ENCODE measurements at regions not wholly inside any gene's neighbourhood (a gene's known extent, or its start where the extent isn't known, plus 50 kb on each side); places are given as distances from the start of the nearest gene placed in this dataset.

DNA sequence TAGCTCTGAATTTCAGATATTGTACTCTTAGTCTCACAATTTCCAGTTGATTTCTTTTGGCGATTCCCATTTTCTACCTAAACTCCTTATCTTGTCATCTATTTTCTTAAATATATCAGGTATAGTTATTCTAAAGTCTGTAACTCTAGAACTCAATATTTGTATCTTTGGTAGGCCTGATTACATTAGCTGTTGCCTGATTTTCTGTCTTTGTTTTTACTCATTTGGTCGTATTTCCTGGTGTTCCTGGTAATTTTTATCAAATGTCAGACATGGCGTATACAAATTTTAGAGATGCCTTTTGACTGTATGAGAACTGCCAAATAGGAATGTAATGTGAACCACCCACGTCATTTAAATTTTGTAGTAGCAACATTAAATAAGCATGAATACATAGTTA is 266.7 kb downstream of the ZNF536 start:
- DNase-seq: no peak

DNA sequence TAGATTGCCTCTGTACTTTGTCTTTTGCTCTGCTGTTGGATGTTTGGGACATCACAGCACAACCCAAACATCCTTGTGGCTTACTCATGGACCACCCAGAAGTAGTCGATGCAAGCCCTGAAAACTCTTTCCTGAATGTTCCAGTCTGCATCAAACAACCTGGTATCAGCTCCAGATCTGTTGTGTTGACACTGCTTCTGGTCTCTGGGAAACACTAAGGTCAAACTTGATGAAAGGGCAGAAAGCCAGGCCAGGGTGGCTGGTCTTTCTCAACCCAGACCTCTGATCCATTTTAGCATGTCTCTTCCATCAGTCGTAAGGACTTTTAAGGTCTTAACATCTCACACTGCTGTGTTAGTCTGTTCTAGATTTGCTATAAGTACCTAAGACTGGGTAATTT is 265.7 kb downstream of the ZNF536 start:
- Histone ChIP-seq H3K4me3 (no peak overlapping the region), H3K27ac (no peak overlapping the region), H3K9me3 (replicated peaks in 1 of 3) (no peaks in the 10 kb centered on the region), H3K27me3 (no peaks in the 10 kb centered on the region), H3K4me1 (replicated peaks in 1 of 2) (no peaks in the 10 kb centered on the region), H3K36me3 (replicated peaks in 1 of 2) (no peaks in the 10 kb centered on the region)
- intact Hi-C loops (cut with DNase I): no loop called here
- WGBS, 4 donors: 71 to 96% (median 83%) methylated on average over 2 of the region's 2 CpGs
- no peak for DNase-seq
- no peak for TF ChIP-seq POLR2A (IDR thresholded peaks at IDR 0.05)
- TF ChIP-seq, protein P1, sequence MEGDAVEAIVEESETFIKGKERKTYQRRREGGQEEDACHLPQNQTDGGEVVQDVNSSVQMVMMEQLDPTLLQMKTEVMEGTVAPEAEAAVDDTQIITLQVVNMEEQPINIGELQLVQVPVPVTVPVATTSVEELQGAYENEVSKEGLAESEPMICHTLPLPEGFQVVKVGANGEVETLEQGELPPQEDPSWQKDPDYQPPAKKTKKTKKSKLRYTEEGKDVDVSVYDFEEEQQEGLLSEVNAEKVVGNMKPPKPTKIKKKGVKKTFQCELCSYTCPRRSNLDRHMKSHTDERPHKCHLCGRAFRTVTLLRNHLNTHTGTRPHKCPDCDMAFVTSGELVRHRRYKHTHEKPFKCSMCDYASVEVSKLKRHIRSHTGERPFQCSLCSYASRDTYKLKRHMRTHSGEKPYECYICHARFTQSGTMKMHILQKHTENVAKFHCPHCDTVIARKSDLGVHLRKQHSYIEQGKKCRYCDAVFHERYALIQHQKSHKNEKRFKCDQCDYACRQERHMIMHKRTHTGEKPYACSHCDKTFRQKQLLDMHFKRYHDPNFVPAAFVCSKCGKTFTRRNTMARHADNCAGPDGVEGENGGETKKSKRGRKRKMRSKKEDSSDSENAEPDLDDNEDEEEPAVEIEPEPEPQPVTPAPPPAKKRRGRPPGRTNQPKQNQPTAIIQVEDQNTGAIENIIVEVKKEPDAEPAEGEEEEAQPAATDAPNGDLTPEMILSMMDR (IDR thresholded peaks at IDR 0.05): no peak

More for the DNA sequence above, 266.7 kb downstream of the ZNF536 start:
- Histone ChIP-seq H3K36me3 (replicated peaks in 1 of 2) (no peaks in the 10 kb centered on the region), H3K27ac (no peak overlapping the region), H3K4me1 (replicated peaks in 1 of 2) (no peaks in the 10 kb centered on the region), H3K27me3 (no peaks in the 10 kb centered on the region), H3K9me3 (replicated peaks in 1 of 3) (no peaks in the 10 kb centered on the region), H3K4me3 (no peak overlapping the region)
- intact Hi-C loops (cut with DNase I): no loop called here
- no peak for TF ChIP-seq POLR2A (IDR thresholded peaks at IDR 0.05)
- TF ChIP-seq, protein P1 (IDR thresholded peaks at IDR 0.05): no peak
- WGBS, 4 donors: 87 to 94% (median 90%) methylated on average over 4 of the region's 4 CpGs

DNA sequence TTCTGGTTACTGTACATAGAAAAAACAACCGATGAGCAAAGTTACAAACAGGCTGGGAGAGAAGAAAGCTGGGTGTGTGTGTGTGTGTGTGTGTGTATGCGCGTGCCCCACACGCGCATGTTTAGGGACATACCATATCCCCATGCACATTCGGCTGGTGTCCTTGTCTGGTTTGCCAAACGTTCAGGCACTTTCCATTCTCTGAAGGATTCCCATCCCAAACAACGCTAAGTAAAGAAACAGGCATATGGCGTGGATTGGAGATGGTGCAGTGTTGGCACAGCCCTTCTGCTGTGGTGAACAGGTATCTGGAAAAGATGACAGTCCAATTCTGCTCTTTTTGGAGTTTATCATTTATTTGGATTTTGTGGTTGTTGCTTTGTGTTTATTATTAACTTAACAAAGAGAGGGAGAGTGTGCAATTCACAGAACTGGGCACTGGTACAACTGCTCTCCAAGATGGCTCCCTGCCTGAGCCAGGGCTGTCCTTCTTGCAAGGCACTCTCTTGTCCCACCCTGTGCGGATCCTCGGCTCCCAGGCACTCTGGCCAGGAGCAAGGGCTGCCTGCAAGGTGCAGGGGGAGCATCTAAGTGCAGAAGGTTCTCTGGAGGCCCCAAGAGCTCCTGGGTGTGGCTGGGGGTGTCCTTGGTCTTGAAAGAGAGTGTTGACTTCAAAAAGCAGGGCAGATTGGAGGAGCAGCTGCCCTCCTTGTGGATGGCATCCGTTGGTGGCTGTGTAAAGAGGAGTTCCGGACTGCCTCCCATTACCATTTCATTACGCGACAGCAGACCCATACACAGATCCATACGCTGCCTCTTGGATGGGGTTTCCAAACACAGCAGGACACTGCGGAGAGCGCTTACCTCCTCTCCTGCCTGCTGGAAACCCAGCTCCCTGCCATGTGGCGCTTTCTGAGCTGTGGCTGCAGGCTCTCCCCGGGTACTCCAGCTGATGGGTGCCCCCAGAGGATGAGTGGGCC is 263.1 kb downstream of the ZNF536 start:
- WGBS, 4 donors: 83 to 88% (median 84%) methylated on average over 18 to 20 of the region's 20 CpGs

DNA sequence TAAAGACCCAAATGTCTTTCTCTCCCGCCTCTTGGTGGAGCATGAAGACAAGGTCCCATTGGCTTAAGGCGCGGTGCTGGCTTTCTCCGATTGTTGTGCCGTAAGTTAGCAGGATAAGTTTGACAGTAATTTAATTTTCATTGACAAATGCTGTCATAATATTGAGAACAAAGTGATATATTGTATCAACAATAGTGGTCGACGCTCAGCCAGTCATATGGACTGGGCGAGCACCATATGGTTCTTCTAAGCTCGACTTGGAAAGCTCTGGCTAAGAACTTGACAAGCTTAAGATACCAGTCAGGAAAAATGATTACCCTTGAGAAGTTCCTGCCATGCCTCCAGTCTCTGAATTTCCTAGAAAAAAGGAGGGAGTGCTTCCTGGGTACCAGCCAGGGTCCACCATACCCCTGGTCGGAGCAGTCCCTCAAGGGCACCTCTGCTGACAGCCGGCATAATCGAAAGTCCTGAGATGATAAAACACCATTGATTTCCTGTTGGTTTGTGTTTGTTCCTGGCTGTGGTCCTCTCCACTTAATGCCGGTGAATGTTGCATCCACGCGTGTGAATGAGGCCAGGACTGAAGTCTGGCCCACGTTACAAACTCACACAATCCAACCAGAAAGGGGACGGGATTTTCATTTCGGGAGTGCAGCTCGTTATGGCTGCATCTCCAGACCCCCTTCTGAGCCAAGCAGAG is 262.1 kb downstream of the ZNF536 start:
- no peak for DNase-seq
- Histone ChIP-seq H3K9me3 (replicated peaks in 1 of 3) (no peaks in the 10 kb centered on the region), H3K4me1 (replicated peaks in 1 of 2) (no peaks in the 10 kb centered on the region), H3K36me3 (replicated peaks in 1 of 2) (no peaks in the 10 kb centered on the region), H3K27me3 (no peaks in the 10 kb centered on the region), H3K4me3 (no peak overlapping the region), H3K27ac (no peak overlapping the region)
- 89 to 91% (median 90%) methylated on average over 16 to 19 of the region's 19 CpGs for WGBS, 4 donors
- intact Hi-C loops (cut with DNase I): no loop called here
- no peak for TF ChIP-seq POLR2A (IDR thresholded peaks at IDR 0.05)
- TF ChIP-seq, protein P1 (IDR thresholded peaks at IDR 0.05): no peak

More for the DNA sequence above, 263.1 kb downstream of the ZNF536 start:
- TF ChIP-seq, protein P1 (IDR thresholded peaks at IDR 0.05): no peak
- no peak for TF ChIP-seq POLR2A (IDR thresholded peaks at IDR 0.05)
- DNase-seq: no peak
- Histone ChIP-seq H3K9me3 (replicated peaks in 1 of 3) (no peaks in the 10 kb centered on the region), H3K4me3 (no peak overlapping the region), H3K27ac (no peak overlapping the region), H3K36me3 (replicated peaks in 1 of 2) (no peaks in the 10 kb centered on the region), H3K4me1 (replicated peaks in 1 of 2) (no peaks in the 10 kb centered on the region), H3K27me3 (no peaks in the 10 kb centered on the region)
- intact Hi-C loops (cut with DNase I): no loop called here

Data from adrenal gland (tissue), 9 donors.